OCI-LY3 (cell line): ENCODE measurements at regions not wholly inside any gene's neighbourhood (a gene's known extent, or its start where the extent isn't known, plus 50 kb on each side); places are given as distances from the start of the nearest gene placed in this dataset.

Source experiments
- EZH2phosphoT487 ChIP-seq: fragments of 200-600 bp; shearing (Covaris generic); IDR thresholded peaks from 2 replicates; pipeline ENCODE4 v1.6.1; 2018; ENCODE audit warnings: antibody characterized with exemption, mixed run types, low read depth
- TF ChIP-seq, protein P1 (sequence below): fragments of 200-600, 300-600 bp; sonication (generic); IDR thresholded peaks from 2 replicates; pipeline ENCODE4 v1.5.1; 2014; ENCODE audit warnings: antibody characterized with exemption, low read length, low read depth

DNA sequence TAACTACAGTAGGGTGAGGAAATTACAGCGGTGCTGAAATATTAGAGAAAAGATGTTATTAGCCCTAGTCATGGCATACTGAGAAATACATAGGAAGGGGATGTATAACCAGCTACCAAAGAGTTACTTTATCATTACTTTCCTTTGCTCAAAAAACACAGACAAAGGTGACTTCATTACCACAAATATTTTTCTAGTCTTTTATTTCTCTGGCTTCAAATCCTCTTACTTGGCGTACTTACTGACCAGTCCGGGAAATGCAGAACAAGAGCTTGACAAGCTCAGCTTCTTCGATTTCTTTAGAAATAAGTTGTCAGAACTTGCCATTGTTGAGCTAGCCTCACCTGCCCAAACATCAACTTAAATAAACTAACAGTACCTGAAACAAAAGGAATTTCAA lies 142.1 kb upstream of the TMCO5A start:
- TF ChIP-seq, protein P1, sequence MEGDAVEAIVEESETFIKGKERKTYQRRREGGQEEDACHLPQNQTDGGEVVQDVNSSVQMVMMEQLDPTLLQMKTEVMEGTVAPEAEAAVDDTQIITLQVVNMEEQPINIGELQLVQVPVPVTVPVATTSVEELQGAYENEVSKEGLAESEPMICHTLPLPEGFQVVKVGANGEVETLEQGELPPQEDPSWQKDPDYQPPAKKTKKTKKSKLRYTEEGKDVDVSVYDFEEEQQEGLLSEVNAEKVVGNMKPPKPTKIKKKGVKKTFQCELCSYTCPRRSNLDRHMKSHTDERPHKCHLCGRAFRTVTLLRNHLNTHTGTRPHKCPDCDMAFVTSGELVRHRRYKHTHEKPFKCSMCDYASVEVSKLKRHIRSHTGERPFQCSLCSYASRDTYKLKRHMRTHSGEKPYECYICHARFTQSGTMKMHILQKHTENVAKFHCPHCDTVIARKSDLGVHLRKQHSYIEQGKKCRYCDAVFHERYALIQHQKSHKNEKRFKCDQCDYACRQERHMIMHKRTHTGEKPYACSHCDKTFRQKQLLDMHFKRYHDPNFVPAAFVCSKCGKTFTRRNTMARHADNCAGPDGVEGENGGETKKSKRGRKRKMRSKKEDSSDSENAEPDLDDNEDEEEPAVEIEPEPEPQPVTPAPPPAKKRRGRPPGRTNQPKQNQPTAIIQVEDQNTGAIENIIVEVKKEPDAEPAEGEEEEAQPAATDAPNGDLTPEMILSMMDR, result no peak
- no peak for TF ChIP-seq EZH2phosphoT487
